ENCODE measurements at regions not wholly inside any gene's neighbourhood (a gene's known extent, or its start where the extent isn't known, plus 50 kb on each side); places are given as distances from the start of the nearest gene placed in this dataset.

DNA sequence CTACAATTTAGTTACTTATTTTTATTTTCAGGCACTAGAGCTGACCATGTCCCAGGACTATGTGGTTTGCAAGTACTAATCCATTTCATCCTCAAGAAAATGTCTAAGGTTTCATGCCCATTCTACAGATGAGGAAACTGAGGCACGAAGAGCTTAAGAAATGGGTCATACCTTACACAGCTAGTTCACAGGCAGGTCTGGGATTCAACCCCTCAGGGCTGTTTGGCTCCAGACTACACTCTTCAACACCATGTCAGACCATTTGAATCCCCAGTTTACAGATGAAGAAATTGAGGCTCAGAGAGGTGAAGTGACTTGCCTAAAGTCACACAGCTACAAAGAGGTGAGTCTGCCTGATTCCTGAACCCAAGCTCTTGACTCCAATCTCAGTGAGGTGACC lies 144.1 kb downstream of the MIAT start:
- ChIA-PET CTCF (no interaction called here), POLR2A (no interaction called here)

DNA sequence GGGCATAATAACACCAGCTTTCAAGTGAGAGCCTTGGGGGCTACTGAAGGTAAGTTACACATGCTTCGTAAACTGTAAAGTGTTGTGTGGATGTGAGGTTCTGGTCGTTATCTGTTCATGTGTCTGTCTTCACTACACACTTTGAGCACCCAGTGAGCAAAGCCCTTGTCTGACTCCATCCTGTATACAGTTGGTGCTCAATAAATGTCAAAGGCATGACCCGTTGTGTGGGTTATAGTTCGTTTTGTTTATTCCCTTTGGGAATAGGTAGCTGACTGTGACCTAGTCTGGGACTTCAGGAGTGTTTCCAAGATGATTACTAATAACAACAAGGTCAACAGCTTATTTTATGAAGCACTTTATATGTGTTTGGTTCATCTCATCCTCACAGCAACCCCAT lies 146.9 kb downstream of the MIAT start:
- ChIA-PET POLR2A (no interaction called here), CTCF (no interaction called here)

DNA sequence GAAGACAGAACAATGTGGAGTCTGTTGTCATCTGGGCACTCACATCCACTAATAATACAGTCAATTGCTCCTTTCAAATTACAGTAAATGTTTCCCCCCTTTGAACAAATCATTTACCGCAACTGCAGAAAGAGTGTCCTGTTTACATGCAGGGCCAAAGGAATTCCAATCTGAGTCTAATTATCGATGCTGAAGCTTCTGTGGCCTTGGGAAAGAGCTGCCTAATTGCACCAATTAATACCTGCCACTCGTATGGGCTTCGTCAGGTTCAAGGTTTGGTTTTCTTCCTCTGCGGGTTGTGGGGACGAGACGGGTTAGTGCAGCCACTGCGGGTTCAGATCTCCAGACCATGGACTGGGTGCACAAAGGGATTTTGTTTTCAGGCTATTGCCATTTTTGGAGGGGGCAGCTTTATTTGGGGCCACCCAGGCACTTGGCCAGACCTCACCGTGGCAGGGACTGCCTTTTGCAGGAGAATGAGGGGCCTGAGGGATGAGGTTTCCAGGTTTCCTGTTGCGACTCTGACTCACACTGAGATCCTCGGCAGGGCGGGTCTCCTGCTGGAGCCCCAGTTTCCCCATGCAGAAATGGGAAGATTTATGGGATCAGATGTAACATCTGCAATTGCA lies 147.6 kb downstream of the MIAT start:
- CTCF ChIA-PET, result no interaction called here
- POLR2A ChIA-PET, result no interaction called here

DNA sequence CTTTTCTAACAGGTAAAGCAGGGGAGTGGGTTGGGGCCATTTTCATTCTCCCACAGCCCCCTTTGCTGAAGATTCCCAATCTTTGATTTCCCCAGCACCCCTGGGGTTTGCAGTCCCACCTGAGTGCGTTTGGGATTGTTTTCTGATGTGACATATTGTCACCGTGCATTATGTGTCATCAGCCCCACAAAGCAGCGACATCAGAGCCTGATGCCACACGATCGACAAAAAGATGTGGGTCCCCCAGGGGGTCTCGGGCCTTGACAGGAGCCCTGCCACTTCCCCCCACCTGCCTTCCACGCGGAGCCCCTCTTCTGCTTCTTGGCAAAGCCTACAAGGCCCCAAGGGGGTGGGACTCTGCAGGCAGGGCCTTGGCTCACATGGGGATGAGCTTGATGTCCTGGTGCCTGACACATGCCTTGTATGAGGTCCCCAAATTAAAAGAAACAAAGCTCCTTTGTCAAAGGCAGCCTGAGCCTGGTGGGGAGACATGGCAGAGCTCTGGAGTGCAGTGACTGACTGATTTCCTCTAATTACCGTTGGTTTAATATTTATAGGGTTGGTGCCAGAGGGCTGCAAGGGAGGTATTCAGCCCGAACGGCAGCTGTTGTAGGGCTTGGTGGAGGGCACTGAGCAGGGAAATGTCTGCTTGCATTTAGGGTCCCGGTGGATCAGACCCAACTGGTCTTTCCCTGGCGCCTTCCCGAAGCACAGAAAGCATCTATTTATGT lies 149.2 kb downstream of the MIAT start:
- ChIA-PET CTCF (no interaction called here), POLR2A (no interaction called here)

DNA sequence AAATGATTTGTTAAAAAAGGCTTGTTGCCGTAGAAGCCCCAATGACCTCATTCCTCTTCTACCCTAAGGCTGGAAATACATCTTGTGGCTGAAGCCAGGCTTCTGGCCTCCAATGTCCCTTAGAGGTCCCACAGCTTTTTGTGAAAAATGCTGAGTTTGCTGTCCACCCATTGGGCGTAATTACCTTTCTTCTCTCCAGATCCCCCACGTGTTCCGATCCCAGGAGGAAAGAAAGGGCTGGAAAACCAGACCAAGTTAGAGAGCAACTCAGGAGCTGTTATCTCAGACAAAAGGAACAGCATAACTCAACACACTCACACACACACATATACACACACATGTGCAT lies 154.2 kb downstream of the MIAT start:
- ChIA-PET CTCF (no interaction called here), POLR2A (no interaction called here)

DNA sequence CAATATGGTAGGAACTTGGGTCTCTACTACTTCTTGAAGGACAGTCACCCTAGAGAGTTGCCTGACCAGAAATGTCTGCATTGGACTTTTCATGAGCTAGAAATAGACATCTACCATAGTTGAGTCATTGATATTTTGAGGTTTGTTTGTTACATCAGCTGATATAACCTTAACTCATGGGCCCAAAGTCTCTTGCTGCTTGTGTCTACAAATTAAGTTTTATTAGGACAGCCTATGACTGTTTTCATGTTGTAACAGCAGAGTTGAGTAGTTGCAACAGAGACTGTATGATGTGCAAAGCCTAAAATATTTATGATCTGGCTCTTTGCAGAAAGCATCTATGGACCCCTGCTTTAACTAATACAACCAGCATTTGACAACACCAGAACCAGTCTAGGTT lies 155.3 kb downstream of the MIAT start:
- POLR2A ChIA-PET, result no interaction called here
- CTCF ChIA-PET, result interaction anchor here (0.5 kb wide), 1 partner anchor 1809 kb away, joined by 4 read pairs; no protein-coding TSS in a partner anchor

DNA sequence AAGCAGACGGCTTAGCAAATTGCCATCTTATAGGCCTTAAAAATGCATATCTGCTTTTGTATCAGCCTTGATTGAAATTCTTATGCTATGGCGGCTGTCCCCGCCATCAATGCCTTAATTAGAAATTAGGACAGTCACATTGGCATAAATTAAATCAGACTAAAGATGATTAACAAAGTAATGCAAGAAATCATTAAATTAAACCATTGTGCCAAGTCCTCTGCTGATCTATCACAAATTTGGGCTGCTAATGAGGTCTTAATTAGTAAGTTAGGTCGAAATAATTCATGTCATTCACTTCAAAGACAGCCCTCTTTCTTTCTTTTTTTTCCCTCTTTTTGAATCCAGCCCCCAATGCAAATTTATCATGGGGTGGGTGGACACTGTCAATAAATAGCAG lies 159.3 kb downstream of the MIAT start:
- CTCF ChIA-PET, result no interaction called here

DNA sequence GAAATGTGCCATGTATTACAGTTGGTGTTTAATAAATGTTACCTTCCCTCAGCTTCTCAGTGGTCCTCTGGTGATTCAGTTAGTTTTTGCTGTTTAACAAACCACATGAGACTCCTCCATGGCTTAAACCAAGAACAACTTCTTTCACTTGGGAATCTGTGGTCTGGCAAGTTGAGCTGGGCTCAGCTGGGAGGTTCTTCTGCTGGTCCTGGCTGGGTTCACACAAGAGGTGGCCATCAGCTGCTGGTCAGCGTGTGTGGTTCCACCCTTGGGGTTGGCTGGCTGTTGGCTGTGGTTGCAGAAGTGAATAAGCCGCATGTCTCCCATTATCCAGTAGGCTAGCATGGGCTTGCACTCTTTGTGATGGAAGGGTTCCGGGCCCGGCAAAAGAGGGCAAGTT lies 160.5 kb downstream of the MIAT start:
- CTCF ChIA-PET, result no interaction called here
- POLR2A ChIA-PET, result no interaction called here

More for the DNA sequence above, 159.3 kb downstream of the MIAT start:
- POLR2A ChIA-PET, result no interaction called here

DNA sequence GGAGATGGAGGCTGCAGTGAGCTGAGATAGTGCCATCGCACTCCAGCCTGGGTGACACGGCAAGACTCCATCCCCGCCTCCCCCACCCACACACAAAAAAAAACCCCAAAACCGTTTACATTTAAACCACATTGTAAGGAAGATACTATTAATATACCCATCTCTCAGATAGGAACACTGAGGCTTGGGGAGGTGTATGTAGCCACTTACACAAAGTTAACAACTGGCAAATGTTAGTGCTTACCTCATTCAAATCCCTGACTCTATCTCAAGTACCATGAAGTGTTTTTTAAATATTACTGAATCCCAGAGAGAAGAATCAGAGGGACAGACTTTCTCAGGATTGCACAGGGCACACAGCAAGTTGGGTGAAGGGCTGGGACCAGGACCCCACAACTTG lies 164.5 kb downstream of the MIAT start:
- ChIA-PET POLR2A (no interaction called here), CTCF (no interaction called here)

DNA sequence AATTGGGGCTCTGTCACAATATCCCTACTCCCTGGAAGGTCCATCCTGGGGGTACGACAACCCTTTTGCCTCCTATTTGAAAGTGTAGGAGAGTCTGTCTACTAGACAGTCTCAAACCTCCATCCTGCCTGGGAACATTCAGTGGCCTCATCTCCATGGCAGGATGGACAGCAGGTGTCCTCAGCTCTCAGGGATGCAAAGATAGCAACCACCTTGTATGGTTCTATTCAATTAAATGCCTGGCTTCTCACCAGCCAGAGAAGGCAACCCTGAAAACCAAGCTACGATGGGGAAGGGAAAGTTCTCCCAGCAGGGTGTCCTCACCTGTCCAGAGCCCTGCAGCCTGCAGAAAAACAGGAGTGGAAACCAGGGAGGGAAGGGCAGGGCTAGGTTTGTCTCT lies 164.9 kb downstream of the MIAT start:
- CTCF ChIA-PET, result no interaction called here
- POLR2A ChIA-PET, result no interaction called here

DNA sequence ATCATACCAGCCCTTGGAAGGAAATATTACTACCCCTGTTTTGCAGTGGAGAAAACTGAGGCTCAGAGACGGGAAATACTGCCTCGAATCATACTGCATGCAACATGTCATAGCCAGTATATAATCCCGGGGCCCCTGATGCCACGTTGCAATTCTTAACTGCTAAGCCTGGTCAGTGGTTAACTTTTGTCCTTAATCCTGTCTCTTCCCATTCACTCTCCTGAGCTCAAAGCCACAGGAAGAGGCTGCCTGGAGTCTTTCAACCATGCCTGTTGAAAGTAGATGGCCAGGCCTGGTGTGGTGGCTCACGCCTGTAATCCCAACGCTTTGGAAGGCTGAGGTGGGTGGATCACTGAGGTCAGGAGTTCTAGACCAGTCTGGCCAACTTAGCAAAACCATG lies 166.6 kb downstream of the MIAT start:
- CTCF ChIA-PET, result no interaction called here
- POLR2A ChIA-PET, result no interaction called here

DNA sequence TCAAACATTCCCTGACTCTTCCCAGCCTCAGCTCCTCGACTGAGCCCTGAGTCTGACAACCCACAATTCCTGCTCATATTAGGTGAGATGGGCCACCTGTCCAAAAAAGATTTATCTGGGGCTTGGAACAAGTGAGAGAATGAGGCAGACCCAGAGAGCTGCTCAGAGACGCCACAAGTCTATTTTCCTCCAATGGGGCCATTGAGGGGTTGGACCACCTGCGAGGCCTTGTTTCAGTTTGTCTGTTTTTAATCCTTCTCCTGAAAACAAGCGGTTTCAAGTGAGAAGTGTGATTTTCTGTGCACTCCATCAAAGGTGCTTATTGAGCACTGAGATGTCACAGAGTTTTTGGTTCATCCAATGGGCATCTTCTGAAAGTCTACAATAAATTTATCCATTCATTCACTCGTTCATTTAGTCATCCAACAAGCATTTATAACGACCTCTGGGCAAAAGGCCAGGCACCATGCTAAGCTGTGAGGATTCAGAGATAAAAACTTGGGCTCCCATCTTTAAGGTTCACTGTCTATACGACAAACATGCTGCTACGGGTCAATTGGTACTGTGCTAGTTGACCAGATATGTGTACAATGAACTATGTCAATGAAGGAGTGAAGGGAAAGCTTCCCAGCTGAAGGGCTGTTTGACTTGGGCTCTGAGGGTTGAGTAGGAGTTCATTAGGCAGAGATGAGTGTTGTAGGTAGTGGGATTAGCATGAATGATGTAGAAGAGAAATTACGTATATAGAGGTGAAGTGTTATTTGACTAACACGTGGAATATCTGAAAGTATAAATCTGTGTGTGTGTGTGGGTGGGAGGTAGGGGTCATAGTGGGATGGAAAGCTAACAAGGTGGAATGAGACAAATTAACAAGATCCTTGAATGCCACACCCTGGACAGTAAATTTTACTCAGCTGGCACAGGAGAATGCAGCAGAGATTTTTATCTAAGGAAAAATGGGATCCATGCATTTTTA lies 168.9 kb downstream of the MIAT start:
- ChIA-PET CTCF (no interaction called here), POLR2A (interaction anchor here (0.7 kb wide), 1 partner anchor 147 kb away, joined by 4 read pairs; no protein-coding TSS in a partner anchor)

DNA sequence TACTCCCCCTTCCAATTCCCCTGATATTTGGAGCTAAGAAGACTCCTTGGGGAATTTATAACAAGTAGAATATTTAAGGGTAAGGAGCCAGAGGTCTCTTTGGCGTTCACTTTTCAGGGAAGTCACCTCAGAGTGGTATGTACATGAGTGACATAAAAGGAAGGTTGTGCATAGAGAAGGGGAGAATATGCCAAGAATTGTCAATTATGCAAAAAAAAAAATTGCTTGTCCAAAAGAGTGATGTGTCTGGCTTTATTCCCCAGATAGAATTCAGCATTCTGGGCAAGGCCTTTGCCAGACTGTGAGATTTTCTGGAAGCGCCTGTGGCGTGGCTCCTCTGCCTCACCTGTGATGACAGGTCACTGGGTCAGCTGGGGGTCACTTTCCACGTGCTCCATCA lies 170.2 kb downstream of the MIAT start:
- POLR2A ChIA-PET, result no interaction called here
- CTCF ChIA-PET, result no interaction called here

DNA sequence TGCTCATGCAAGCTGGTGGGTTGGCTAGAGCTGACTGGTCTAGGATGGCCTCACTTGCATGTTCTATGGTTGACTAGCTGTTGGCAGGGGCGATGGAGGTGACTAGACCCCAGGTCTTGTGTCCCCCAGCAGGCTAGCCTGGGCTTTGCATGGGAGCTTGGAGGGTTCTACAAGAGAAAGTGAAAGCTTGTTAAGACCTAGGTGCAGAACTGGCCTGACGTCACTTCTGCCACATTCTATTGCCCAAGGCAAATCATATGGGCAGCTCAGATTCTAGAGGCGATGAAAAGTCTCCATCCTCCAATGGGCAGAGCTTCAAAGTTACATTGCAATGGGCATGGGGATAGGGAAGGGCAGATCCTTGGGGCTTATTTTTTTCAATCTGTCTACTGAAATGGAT lies 170.9 kb downstream of the MIAT start:
- ChIA-PET POLR2A (no interaction called here), CTCF (no interaction called here)

DNA sequence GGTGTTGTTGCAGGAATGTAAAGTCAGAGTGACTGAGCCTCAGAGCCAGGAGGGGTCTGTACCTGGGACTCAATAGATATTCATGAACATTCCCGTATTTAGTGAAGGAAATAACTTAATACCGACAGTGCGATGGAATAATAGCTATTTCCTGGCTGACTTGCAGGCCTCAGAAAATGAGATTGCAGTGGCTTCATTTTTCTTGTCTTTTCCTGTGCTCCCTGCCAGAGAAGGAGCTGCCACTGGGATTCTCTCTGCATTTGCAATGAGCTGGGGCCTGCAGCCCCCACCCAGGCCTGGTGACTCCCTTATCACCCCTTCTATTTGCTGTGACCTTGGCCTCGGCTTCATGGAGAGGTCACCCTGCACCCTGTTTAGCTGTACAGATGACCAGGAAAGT lies 173.4 kb downstream of the MIAT start:
- POLR2A ChIA-PET, result no interaction called here
- CTCF ChIA-PET, result no interaction called here

DNA sequence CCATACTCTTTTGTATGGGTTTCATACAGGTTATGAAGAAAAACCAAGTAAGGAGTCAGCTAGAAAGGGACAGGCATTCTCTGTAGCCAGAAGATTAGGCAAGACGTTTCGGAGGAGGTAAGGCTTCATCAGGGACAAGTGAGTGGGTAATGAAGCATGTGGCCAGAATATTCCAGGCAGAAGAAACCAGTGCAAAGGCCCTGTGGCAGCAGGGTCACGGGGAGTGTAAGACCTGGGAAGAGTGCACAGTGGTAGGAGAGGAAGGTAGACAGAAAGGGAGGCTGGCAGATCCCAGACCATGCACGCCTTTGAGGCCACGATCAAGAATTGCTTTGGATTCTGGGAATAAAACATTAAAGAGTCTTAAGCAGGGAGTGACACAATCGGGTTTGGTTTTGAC lies 177.6 kb downstream of the MIAT start:
- CTCF ChIA-PET, result no interaction called here
- POLR2A ChIA-PET, result no interaction called here

DNA sequence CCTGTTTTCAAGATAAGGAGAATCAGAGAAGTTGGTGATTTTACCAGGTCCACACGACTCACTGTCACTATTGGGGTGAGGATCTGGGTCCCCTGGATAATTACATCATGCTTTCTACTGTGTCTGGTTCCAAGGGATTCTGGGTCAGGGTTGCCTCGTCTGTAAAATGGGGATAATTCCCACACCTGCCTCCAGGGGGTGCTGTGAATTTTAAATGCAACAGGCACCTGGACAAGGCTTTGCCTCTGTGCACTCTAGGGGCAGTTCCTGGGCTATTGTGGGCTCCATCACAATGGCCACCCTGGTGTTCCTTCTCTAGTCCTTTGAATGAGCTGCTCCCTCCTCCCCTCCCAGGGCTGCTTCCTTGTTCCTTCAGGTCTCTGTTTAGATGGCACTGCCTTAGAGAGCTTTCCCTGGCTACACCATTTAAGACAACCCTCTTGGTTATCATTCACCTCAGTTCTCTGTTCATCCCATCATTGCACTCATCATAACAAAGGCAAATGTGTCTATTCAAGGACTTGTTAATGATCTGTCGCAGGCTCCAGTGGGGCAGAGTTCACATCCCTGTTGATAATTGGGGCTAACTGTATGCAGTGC lies 178.6 kb downstream of the MIAT start:
- POLR2A ChIA-PET, result no interaction called here
- CTCF ChIA-PET, result no interaction called here

DNA sequence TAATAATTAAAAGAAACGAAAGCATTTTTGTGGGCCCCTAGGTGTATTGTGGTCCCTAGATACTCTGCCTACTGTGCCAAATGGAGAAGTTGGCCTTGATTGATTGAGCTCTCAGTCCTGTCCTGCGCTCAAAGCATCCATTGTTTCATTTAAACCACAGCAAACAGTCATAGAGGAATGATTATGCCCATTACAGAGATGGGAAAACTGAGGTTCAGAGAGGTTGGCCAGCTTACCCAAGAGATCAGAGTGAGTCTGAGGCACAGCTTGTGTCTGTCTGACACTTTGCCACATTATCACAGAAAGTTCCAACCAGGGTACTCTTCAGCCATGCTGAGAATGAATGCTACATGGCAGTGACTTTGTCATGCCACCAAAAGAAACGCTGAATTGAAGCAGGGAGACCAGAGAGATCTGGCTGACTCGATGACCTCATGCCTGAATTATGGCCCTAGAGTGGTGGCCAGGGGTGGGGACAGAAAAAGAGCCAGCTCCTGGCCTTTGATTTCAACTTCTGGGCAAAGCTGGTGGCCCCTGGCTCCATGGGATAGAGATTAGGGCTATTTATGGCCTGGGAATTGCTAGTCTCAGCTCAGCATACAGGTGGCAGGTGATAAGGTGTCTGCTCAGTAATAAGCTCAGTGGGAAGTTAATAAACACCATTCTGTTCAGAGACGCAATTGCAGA lies 180.5 kb downstream of the MIAT start:
- ChIA-PET CTCF (no interaction called here), POLR2A (no interaction called here)

DNA sequence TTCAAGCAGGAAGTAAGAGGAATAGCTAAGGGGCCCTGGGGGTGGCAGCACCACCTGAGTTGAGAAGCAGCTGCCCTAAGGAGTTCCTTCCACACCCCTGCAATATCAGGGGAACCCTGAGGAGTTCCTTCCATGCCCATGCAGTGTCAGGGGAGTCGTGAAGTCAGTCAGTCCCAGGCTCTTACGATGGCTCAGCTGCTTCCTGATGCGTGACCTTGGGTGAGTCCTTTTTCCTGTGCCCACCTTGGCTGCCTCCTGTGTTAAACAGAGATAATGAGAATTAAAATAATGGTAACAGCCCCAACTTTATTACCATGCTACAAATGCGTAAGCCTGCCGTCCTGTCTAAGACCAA lies 181.1 kb downstream of the MIAT start:
- POLR2A ChIA-PET, result no interaction called here

DNA sequence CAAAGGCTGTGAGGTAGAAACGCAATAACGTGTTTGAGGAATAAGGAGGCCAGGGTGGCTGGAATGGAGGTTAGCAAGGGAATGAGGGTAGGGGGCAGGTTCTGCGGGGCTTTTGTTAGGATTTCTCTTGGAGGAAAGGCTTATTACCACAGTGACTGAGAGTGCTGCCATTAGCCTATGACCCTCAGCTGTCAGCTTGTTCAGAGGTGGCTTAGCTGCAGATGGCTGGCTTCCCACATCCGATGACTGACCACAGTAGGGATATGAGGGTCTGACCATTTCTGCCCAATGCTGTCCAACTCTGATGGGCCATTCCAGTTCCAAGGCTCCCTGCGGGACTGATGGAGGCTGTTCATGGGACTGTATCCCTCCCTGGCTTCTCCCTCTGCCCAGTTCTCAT lies 181.8 kb downstream of the MIAT start:
- POLR2A ChIA-PET, result no interaction called here

More for the DNA sequence above, 181.1 kb downstream of the MIAT start:
- CTCF ChIA-PET, result no interaction called here

More for the DNA sequence above, 181.8 kb downstream of the MIAT start:
- CTCF ChIA-PET, result no interaction called here

Measured in activated CD8-positive, alpha-beta memory T cell treated with anti-CD3 and anti-CD28 coated beads for 36 hours (primary cell).